Naive thymus-derived CD4-positive, alpha-beta T cell (primary cell): ENCODE measurements at regions not wholly inside any gene's neighbourhood (a gene's known extent, or its start where the extent isn't known, plus 50 kb on each side); places are given as distances from the start of the nearest gene placed in this dataset.

ENCODE experiments used
- ATAC-seq: fragments of 150-1000 bp; cut with Tn5 transposase; 2 replicates; pipeline ENCODE4 v1.10.0; 2021; ENCODE audit warnings: mild to moderate bottlenecking, moderate library complexity
- CTCF ChIA-PET: fragments of 350-600 bp; sonication (Branson Sonifier 250); formaldehyde crosslinking; loops from one replicate; lab custom pipeline; 2021; ENCODE audit warnings: antibody characterized with exemption; lab: Charles Lee
- POLR2A ChIA-PET: fragments of 350-600 bp; sonication (Branson Sonifier 250); formaldehyde crosslinking; loops from one replicate; lab custom pipeline; 2021; ENCODE audit warnings: antibody characterized with exemption, inconsistent platforms; lab: Charles Lee
- DNase-seq, 9 donors: peaks; one replicate each; pipeline versions ENCODE4 v3.0.0 to v3.0.0-alpha.2; 2020 to 2022; ENCODE audit warnings: mixed read lengths in 1 of 9
- H3K27ac ChIP-seq: one replicate; pipeline ENCODE4 v1.7.0; 2013; ENCODE audit warnings: mild to moderate bottlenecking, low read depth, low read length, moderate library complexity
- H3K27me3 ChIP-seq, 2 donors: one replicate each; pipeline ENCODE4 v1.7.0; 2013; ENCODE audit warnings: low read length in 2 of 2, mild to moderate bottlenecking in 2 of 2, moderate library complexity in 2 of 2; ENCODE audit not compliant: control insufficient read depth in 2 of 2, insufficient read depth in 2 of 2
- H3K36me3 ChIP-seq, 3 experiments: 1 replicate in 2 of 3; 2 replicates in 1 of 3; pipeline ENCODE4 v1.7.0; 2013; ENCODE audit warnings: low read length in 3 of 3, mild to moderate bottlenecking in 3 of 3, moderate library complexity in 1 of 3; ENCODE audit not compliant: insufficient read depth in 3 of 3, control insufficient read depth in 2 of 3
- H3K4me1 ChIP-seq, 2 donors: one replicate each; pipeline ENCODE4 v1.7.0; 2013; ENCODE audit warnings: low read length in 2 of 2, mild to moderate bottlenecking in 2 of 2, moderate library complexity in 1 of 2; ENCODE audit not compliant: control insufficient read depth in 2 of 2, insufficient read depth in 2 of 2
- H3K4me3 ChIP-seq: 2 replicates; pipeline ENCODE4 v1.7.0; 2013; ENCODE audit warnings: mild to moderate bottlenecking, low read length
- H3K9me3 ChIP-seq, 3 experiments: 1 replicate in 2 of 3; 2 replicates in 1 of 3; pipeline ENCODE4 v1.7.0; 2013; ENCODE audit warnings: low read length in 3 of 3; ENCODE audit not compliant: control insufficient read depth in 2 of 3
- H3K27ac Mint-ChIP-seq, 9 donors: one replicate each; pipeline ENCODE4 v1.8.0; 2020 to 2022; ENCODE audit warnings: mixed read lengths in 9 of 9, mild to moderate bottlenecking in 8 of 9, moderate library complexity in 5 of 9, inconsistent platforms in 2 of 9
- H3K27me3 Mint-ChIP-seq, 5 donors: one replicate each; pipeline ENCODE4 v1.8.0; 2021 to 2022; ENCODE audit warnings: mixed read lengths in 5 of 5, mild to moderate bottlenecking in 1 of 5
- H3K36me3 Mint-ChIP-seq, 5 donors: one replicate each; pipeline ENCODE4 v1.8.0; 2020 to 2022; ENCODE audit warnings: mixed read lengths in 5 of 5, mild to moderate bottlenecking in 3 of 5, inconsistent platforms in 1 of 5
- H3K4me1 Mint-ChIP-seq, 7 donors: one replicate each; pipeline ENCODE4 v1.8.0; 2020 to 2022; ENCODE audit warnings: mixed read lengths in 7 of 7, mild to moderate bottlenecking in 3 of 7, inconsistent platforms in 1 of 7
- H3K4me3 Mint-ChIP-seq, 10 donors: one replicate each; pipeline ENCODE4 v1.8.0; 2020 to 2022; ENCODE audit warnings: mild to moderate bottlenecking in 10 of 10, mixed read lengths in 10 of 10, moderate library complexity in 6 of 10, inconsistent platforms in 2 of 10
- H3K9me3 Mint-ChIP-seq, 11 donors: one replicate each; pipeline ENCODE4 v1.8.0; 2020 to 2022; ENCODE audit warnings: mixed read lengths in 11 of 11, mild to moderate bottlenecking in 4 of 11, inconsistent platforms in 1 of 11, moderate library complexity in 1 of 11
- intact Hi-C, 2 donors: fragments of 100-400 bp; cut with micrococcal nuclease; formaldehyde crosslinking; loops; one replicate each; pipeline ENCODE4 v1.15.1; 2023

- intact Hi-C loops = no loop called here
- Histone ChIP-seq H3K27me3 (no peaks in the 10 kb centered on the region), H3K27ac (no peak overlapping the region), H3K4me1 (no peaks in the 10 kb centered on the region), H3K9me3 (no peaks in the 10 kb centered on the region), H3K36me3 (no peaks in the 10 kb centered on the region), H3K4me3 (no peak overlapping the region)
- no peak overlapping the region for H3K4me3 Mint-ChIP-seq
- no peaks in the 10 kb centered on the region for H3K4me1 Mint-ChIP-seq
- H3K9me3 Mint-ChIP-seq = no peaks in the 10 kb centered on the region
- DNase-seq = no peak
- H3K27me3 Mint-ChIP-seq = peaks cover 0 to 5% (median 0%) of the 10 kb centered on the region in 5 donors
- CTCF ChIA-PET = no interaction called here
- no peaks in the 10 kb centered on the region for H3K36me3 Mint-ChIP-seq
- ATAC-seq = no peak
- H3K27ac Mint-ChIP-seq = no peak overlapping the region
- POLR2A ChIA-PET = no interaction called here
Measured at GRCh38 chr16:54215471-54215870, 71.1 kb downstream of the IRX3 start.

GRCh38 chr16:54213322-54213721 is 73.3 kb downstream of the IRX3 start:
- no peak overlapping the region for H3K27ac Mint-ChIP-seq
- no peak for ATAC-seq
- H3K4me3 Mint-ChIP-seq = no peak overlapping the region
- Histone ChIP-seq H3K27ac (no peak overlapping the region), H3K9me3 (no peaks in the 10 kb centered on the region), H3K4me3 (no peak overlapping the region), H3K4me1 (no peaks in the 10 kb centered on the region), H3K36me3 (no peaks in the 10 kb centered on the region), H3K27me3 (no peaks in the 10 kb centered on the region)
- intact Hi-C loops = no loop called here
- no peaks in the 10 kb centered on the region for H3K4me1 Mint-ChIP-seq
- ChIA-PET CTCF (no interaction called here), POLR2A (no interaction called here)
- peaks cover 0 to 1% (median 0%) of the 10 kb centered on the region in 11 donors for H3K9me3 Mint-ChIP-seq
- H3K27me3 Mint-ChIP-seq = peaks cover 0 to 16% (median 3%) of the 10 kb centered on the region in 5 donors
- H3K36me3 Mint-ChIP-seq = no peaks in the 10 kb centered on the region
- no peak for DNase-seq

- Histone ChIP-seq H3K27me3 (no peaks in the 10 kb centered on the region), H3K27ac (no peak overlapping the region), H3K4me3 (no peak overlapping the region), H3K4me1 (no peaks in the 10 kb centered on the region), H3K36me3 (no peaks in the 10 kb centered on the region), H3K9me3 (no peaks in the 10 kb centered on the region)
- Mint-ChIP-seq H3K4me1 (no peaks in the 10 kb centered on the region), H3K9me3 (peaks cover 0 to 1% (median 0%) of the 10 kb centered on the region in 11 donors), H3K27me3 (peaks cover 0 to 17% (median 5%) of the 10 kb centered on the region in 5 donors), H3K27ac (no peak overlapping the region), H3K36me3 (no peaks in the 10 kb centered on the region), H3K4me3 (no peak overlapping the region)
- intact Hi-C loops = no loop called here
- ChIA-PET POLR2A (no interaction called here), CTCF (no interaction called here)
- no peak for ATAC-seq
- no peak for DNase-seq
Measured at GRCh38 chr16:54212893-54213292, 73.7 kb downstream of the IRX3 start.

GRCh38 chr16:54211203-54211602 is 75.4 kb downstream of the IRX3 start:
- H3K4me1 ChIP-seq = no peaks in the 10 kb centered on the region
- Mint-ChIP-seq H3K9me3 (peaks cover 0 to 1% (median 0%) of the 10 kb centered on the region in 11 donors), H3K27me3 (peaks cover 0 to 31% (median 10%) of the 10 kb centered on the region in 5 donors), H3K4me3 (no peak overlapping the region), H3K4me1 (no peaks in the 10 kb centered on the region), H3K36me3 (no peaks in the 10 kb centered on the region), H3K27ac (no peak overlapping the region)
- no peak overlapping the region for H3K27ac ChIP-seq
- H3K9me3 ChIP-seq = no peaks in the 10 kb centered on the region
- no peaks in the 10 kb centered on the region for H3K27me3 ChIP-seq
- no peak overlapping the region for H3K4me3 ChIP-seq
- ATAC-seq (no peak), DNase-seq (no peak)
- no peaks in the 10 kb centered on the region for H3K36me3 ChIP-seq
- ChIA-PET POLR2A (no interaction called here), CTCF (no interaction called here)
- intact Hi-C loops = no loop called here

GRCh38 chr16:54210452-54211125 is 76.0 kb downstream of the IRX3 start:
- H3K36me3 Mint-ChIP-seq = no peaks in the 10 kb centered on the region
- H3K4me3 Mint-ChIP-seq = no peak overlapping the region
- DNase-seq = no peak
- H3K27ac Mint-ChIP-seq = no peak overlapping the region
- Histone ChIP-seq H3K4me3 (no peak overlapping the region), H3K27me3 (no peaks in the 10 kb centered on the region), H3K9me3 (no peaks in the 10 kb centered on the region), H3K36me3 (no peaks in the 10 kb centered on the region), H3K4me1 (no peaks in the 10 kb centered on the region), H3K27ac (no peak overlapping the region)
- no peaks in the 10 kb centered on the region for H3K4me1 Mint-ChIP-seq
- ChIA-PET CTCF (no interaction called here), POLR2A (no interaction called here)
- intact Hi-C loops = no loop called here
- peaks cover 0 to 1% (median 0%) of the 10 kb centered on the region in 11 donors for H3K9me3 Mint-ChIP-seq
- ATAC-seq = no peak
- H3K27me3 Mint-ChIP-seq = peaks cover 0 to 29% (median 10%) of the 10 kb centered on the region in 5 donors

- POLR2A ChIA-PET = no interaction called here
- DNase-seq = no peak
Measured at GRCh38 chr16:54208237-54208636, 78.3 kb downstream of the IRX3 start.

GRCh38 chr16:54207837-54208236 is 78.8 kb downstream of the IRX3 start:
- H3K4me3 Mint-ChIP-seq = no peak overlapping the region
- H3K27me3 Mint-ChIP-seq = peaks cover 0 to 38% (median 10%) of the 10 kb centered on the region in 5 donors
- ChIA-PET CTCF (no interaction called here), POLR2A (no interaction called here)
- Histone ChIP-seq H3K27me3 (no peaks in the 10 kb centered on the region), H3K9me3 (no peaks in the 10 kb centered on the region), H3K4me3 (no peak overlapping the region), H3K4me1 (no peaks in the 10 kb centered on the region), H3K36me3 (no peaks in the 10 kb centered on the region), H3K27ac (no peak overlapping the region)
- ATAC-seq (no peak), DNase-seq (no peak)
- H3K36me3 Mint-ChIP-seq = no peaks in the 10 kb centered on the region
- no peak overlapping the region for H3K27ac Mint-ChIP-seq
- peaks cover 0 to 4% (median 0%) of the 10 kb centered on the region in 11 donors for H3K9me3 Mint-ChIP-seq
- no peaks in the 10 kb centered on the region for H3K4me1 Mint-ChIP-seq
- intact Hi-C loops = no loop called here

More at GRCh38 chr16:54208237-54208636, 78.3 kb downstream of the IRX3 start:
- Histone ChIP-seq H3K36me3 (no peaks in the 10 kb centered on the region), H3K4me3 (no peak overlapping the region), H3K27me3 (no peaks in the 10 kb centered on the region), H3K27ac (no peak overlapping the region), H3K9me3 (no peaks in the 10 kb centered on the region), H3K4me1 (no peaks in the 10 kb centered on the region)
- no peaks in the 10 kb centered on the region for H3K4me1 Mint-ChIP-seq
- H3K36me3 Mint-ChIP-seq = no peaks in the 10 kb centered on the region
- intact Hi-C loops = no loop called here
- H3K27me3 Mint-ChIP-seq = peaks cover 0 to 38% (median 10%) of the 10 kb centered on the region in 5 donors
- CTCF ChIA-PET = no interaction called here
- H3K4me3 Mint-ChIP-seq = no peak overlapping the region
- no peak overlapping the region for H3K27ac Mint-ChIP-seq
- no peak for ATAC-seq
- H3K9me3 Mint-ChIP-seq = peaks cover 0 to 4% (median 0%) of the 10 kb centered on the region in 11 donors
